A673 (cell line): ENCODE measurements at regions not wholly inside any gene's neighbourhood (a gene's known extent, or its start where the extent isn't known, plus 50 kb on each side); places are given as distances from the start of the nearest gene placed in this dataset.
A peak's percentile ranks its signal among the peaks of the same experiment; 100 is the strongest.

Experiments
- BruUV-seq: library from RNA; stranded (reverse); fragments of 400-500 nt; replicated peaks from 2 replicates; lab custom pipeline; 2021; lab: Mats Ljungman, UMichigan
- CTCF ChIA-PET: fragments of 300-600 bp; sonication (Branson Sonifier 250); formaldehyde crosslinking; loops from one replicate; lab custom pipeline; 2022; ENCODE audit warnings: antibody characterized with exemption; lab: Charles Lee
- POLR2A ChIA-PET: fragments of 300-600 bp; sonication (Branson Sonifier 250); formaldehyde crosslinking; loops from one replicate; lab custom pipeline; 2022; ENCODE audit warnings: antibody characterized with exemption; ENCODE audit not compliant: low non-redundant PET; lab: Charles Lee
- DNase-seq: peaks from one replicate; pipeline ENCODE4 v3.0.0-alpha.2; 2015; ENCODE audit warnings: low spot score
- H3K27ac ChIP-seq: fragments of 200-600 bp; sonication (generic); 2 replicates; pipeline ENCODE4 v1.5.1; 2016; ENCODE audit warnings: mixed run types, low read depth, mild to moderate bottlenecking, mixed read lengths, antibody characterized with exemption, low read length; ENCODE audit not compliant: poor library complexity, severe bottlenecking
- H3K27me3 ChIP-seq: fragments of 200-600 bp; sonication (generic); replicated peaks from 2 replicates; pipeline ENCODE4 v1.6.1; 2017; ENCODE audit warnings: mixed run types, low read depth, mild to moderate bottlenecking, mixed read lengths, antibody characterized with exemption, low read length; ENCODE audit not compliant: insufficient read depth, poor library complexity
- H3K36me3 ChIP-seq: fragments of 200-600 bp; sonication (generic); 2 replicates; pipeline ENCODE4 v1.6.1; 2016; ENCODE audit warnings: mixed run types, mild to moderate bottlenecking, mixed read lengths, antibody characterized with exemption, low read length; ENCODE audit not compliant: insufficient read depth, poor library complexity, severe bottlenecking
- H3K4me1 ChIP-seq: fragments of 200-600 bp; sonication (generic); 2 replicates; pipeline ENCODE4 v1.6.1; 2017; ENCODE audit warnings: mixed run types, mild to moderate bottlenecking, mixed read lengths, antibody characterized with exemption, low read length; ENCODE audit not compliant: insufficient read depth, poor library complexity, severe bottlenecking
- H3K4me3 ChIP-seq: fragments of 200-600 bp; sonication (generic); 2 replicates; pipeline ENCODE4 v1.5.1; 2016; ENCODE audit warnings: low read depth, mixed run types, mild to moderate bottlenecking, mixed read lengths, low read length; ENCODE audit not compliant: poor library complexity, severe bottlenecking
- H3K9me3 ChIP-seq: fragments of 200-600 bp; sonication (generic); 2 replicates; pipeline ENCODE4 v1.6.1; 2016; ENCODE audit warnings: mixed run types, low read depth, mild to moderate bottlenecking, mixed read lengths, antibody characterized with exemption, low read length; ENCODE audit not compliant: poor library complexity, severe bottlenecking
- CTCF ChIP-seq: fragments of 300-800, 200-600 bp; sonication (generic); conservative IDR thresholded peaks from 2 replicates; pipeline ENCODE4 v1.5.1; 2017; ENCODE audit warnings: low read depth, mild to moderate bottlenecking, antibody characterized with exemption, low read length, moderate library complexity, mixed read lengths
- EZH2 ChIP-seq: fragments of 200-600 bp; sonication (generic); IDR thresholded peaks from 2 replicates; pipeline ENCODE4 v1.6.1; 2017; ENCODE audit warnings: borderline replicate concordance, low read depth, mild to moderate bottlenecking, mixed read lengths, antibody characterized with exemption, low read length; ENCODE audit not compliant: poor library complexity, severe bottlenecking
- intact Hi-C: fragments of 100-400 bp; cut with micrococcal nuclease; formaldehyde crosslinking; loops from one replicate; pipeline ENCODE4 v1.10.0; 2022; ENCODE audit not compliant: unreplicated experiment

- H3K27me3 ChIP-seq = no peaks in the 10 kb centered on the region
- peak overlapping the region; percentile 51 for H3K4me3 ChIP-seq
- H3K9me3 ChIP-seq = no peaks in the 10 kb centered on the region
- peak; percentile 86 for DNase-seq
- peaks cover 56% of the 10 kb centered on the region for H3K4me1 ChIP-seq
- CTCF ChIA-PET = interaction anchor here (0.6 kb wide), 1 partner anchor 1005 kb away, joined by 5 read pairs; no protein-coding TSS in a partner anchor
- peak overlapping the region; percentile 78 for H3K27ac ChIP-seq
- intact Hi-C loops = no loop called here
- TF ChIP-seq CTCF = no peak
- TF ChIP-seq EZH2 = no peak
- POLR2A ChIA-PET = interaction anchor here (0.5 to 0.6 kb wide), 3 partner anchors 14 to 38 kb away, joined by 3 to 4 read pairs (median 4); no protein-coding TSS in a partner anchor
- no peaks in the 10 kb centered on the region for H3K36me3 ChIP-seq
- BruUV-seq = TSS peak; percentile 61
Measured at GRCh38 chrX:45769761-45770582, 569.3 kb upstream of the DIPK2B start.

GRCh38 chrX:45768666-45769236 lies 568.1 kb upstream of the DIPK2B start:
- peaks cover 53% of the 10 kb centered on the region for H3K4me1 ChIP-seq
- H3K9me3 ChIP-seq = no peaks in the 10 kb centered on the region
- DNase-seq = no peak
- peak overlapping the region; percentile 78 for H3K27ac ChIP-seq
- no peaks in the 10 kb centered on the region for H3K36me3 ChIP-seq
- H3K4me3 ChIP-seq = peak overlapping the region; percentile 51
- ChIA-PET CTCF (no interaction called here), POLR2A (no interaction called here)
- H3K27me3 ChIP-seq = no peaks in the 10 kb centered on the region
- TF ChIP-seq CTCF (no peak), EZH2 (no peak)
- intact Hi-C loops = no loop called here
- BruUV-seq = no TSS peak

- H3K4me1 ChIP-seq = peaks cover 37% of the 10 kb centered on the region
- intact Hi-C loops = no loop called here
- H3K27me3 ChIP-seq = no peaks in the 10 kb centered on the region
- H3K4me3 ChIP-seq = peak overlapping the region; percentile 51
- H3K9me3 ChIP-seq = no peaks in the 10 kb centered on the region
- BruUV-seq = no TSS peak
- H3K27ac ChIP-seq = peak overlapping the region; percentile 50
- peaks cover 10% of the 10 kb centered on the region for H3K36me3 ChIP-seq
- TF ChIP-seq CTCF (no peak), EZH2 (no peak)
- ChIA-PET POLR2A (interaction anchor here (0.6 kb wide), 1 partner anchor 56 kb away, joined by 7 read pairs; no protein-coding TSS in a partner anchor), CTCF (interaction anchor here (0.5 kb wide), 1 partner anchor 260 kb away, joined by 3 read pairs; no protein-coding TSS in a partner anchor)
- DNase-seq = peak; percentile 61
Measured at GRCh38 chrX:45766981-45767501, 566.4 kb upstream of the DIPK2B start.
